ENCODE measurements at regions not wholly inside any gene's neighbourhood (a gene's known extent, or its start where the extent isn't known, plus 50 kb on each side); places are given as distances from the start of the nearest gene placed in this dataset.

DNA sequence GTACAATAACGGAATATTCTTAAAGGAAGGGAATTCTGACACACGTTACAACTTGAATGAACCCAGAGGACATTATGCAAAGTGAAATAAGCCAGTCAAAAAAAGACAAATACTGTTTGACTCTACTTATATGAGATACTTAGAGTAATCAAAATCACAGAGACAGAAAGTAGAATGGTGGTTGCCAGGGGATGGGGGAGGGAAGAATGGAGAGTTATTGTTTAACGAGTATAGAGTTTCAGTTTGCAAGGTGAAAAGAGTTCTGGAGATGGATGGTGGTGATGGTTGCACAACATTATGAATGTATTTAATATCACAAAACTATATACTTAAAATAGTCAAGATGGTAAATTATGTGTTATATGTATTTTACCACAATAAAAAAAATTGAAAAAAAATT, 112.9 kb upstream of the ARHGEF3 start:
- TF ChIP-seq CTCF (IDR thresholded peaks at IDR 0.05) (no peak), POLR2A (IDR thresholded peaks at IDR 0.05) (no peak), POLR2AphosphoS5 (IDR thresholded peaks at IDR 0.05) (no peak)

Data from prostate gland (tissue), 2 donors.